RPMI8226 (cell line): ENCODE measurements at regions not wholly inside any gene's neighbourhood (a gene's known extent, or its start where the extent isn't known, plus 50 kb on each side); places are given as distances from the start of the nearest gene placed in this dataset.
"Not testable (repeated sequence)": the region's sequence is repeated elsewhere in the genome, so short reads cannot be mapped to it uniquely, and the experiment has no call there.

ENCODE experiments used
- DNase-seq: peaks from one replicate; pipeline ENCODE4 v3.0.0-alpha.2; 2015

- no peak for DNase-seq
Measured at GRCh38 chrX:118216087-118216486, 99.5 kb upstream of the KLHL13 start.

GRCh38 chrX:118216509-118216908 lies 99.9 kb upstream of the KLHL13 start:
- peak; percentile 48 for DNase-seq

DNA sequence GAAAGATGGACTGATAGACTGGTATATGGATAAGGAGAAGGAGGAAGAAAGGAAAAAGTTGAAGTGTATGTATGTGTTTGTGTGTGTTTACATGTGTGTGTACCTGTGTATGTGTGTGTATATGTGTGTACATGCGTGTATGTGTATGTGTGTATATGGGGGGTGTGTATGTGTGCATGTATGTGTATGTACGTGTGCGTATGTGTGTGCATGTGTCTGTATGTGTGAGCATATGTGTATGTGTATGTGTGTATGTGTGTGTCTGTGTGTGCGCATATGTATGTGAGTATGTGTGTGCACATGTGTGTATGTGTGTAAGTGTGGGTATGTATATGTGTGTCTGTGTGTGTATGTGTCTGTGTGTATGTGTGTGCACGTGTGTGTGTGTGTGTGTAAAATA lies 101.5 kb upstream of the KLHL13 start:
- no peak for DNase-seq

- no peak for DNase-seq
Measured at GRCh38 chrX:118218940-118219339, 102.3 kb upstream of the KLHL13 start.

DNA sequence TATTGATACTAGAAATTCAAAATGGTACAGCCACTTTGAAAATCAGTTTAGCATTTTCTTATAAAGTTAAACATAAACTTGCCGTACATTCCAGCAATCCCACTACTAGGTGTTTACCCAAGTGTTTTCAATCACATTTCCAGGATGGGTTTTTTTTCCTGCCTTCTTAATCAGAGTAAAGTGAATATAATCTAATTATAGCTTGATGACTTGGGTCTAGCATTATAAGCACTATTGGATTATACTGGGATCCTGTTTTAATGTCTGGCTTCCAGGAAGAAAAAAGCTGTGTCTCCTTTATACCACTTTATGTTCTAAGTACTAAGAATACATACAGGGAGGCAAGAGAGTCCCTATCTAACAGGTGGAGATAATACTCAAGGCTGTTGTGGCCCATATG lies 103.3 kb upstream of the KLHL13 start:
- no peak for DNase-seq

- DNase-seq: no peak
Measured at GRCh38 chrX:118220509-118220908, 103.9 kb upstream of the KLHL13 start.

DNA sequence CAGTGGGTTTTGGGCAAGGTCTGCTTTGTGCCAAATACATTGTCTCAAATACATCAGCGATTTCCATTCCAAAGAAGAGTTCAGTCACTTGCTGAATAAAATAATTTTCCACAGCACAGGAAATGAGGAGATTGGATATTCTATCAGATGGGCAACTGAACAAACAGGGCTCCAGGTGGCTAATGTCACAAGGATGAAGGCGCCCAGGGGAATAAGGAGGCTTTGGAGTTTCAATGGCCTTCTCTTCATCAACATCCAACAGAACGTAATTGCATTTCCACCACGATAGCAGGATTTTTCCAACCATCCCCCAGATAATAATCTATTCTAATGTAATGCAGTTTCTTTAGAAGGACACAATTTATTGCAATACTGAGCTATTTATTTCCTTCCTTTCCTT lies 104.7 kb upstream of the KLHL13 start:
- DNase-seq: no peak

GRCh38 chrX:118221733-118222132 lies 105.1 kb upstream of the KLHL13 start:
- no peak for DNase-seq

DNA sequence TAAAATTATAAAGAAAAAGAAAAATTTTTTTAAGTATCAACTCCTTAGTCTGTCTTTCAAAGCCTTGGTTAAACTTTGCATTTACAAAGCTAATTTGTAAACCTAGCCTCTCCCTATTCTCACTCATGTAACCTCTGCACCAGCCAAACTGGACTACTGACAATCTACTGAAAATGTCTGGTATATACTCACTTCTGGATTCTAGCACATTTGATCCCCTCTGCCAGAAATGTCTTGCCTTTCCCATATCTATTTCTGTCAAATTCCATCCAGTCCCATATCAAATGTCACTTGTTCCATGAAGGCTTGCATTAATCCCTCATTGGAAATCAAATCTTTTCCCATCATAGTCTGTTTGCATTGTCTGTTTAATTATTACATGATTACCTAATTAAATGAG lies 105.8 kb upstream of the KLHL13 start:
- DNase-seq: no peak

- peak; percentile 18 for DNase-seq
Measured at GRCh38 chrX:118225711-118226428, 109.3 kb upstream of the KLHL13 start.

DNA sequence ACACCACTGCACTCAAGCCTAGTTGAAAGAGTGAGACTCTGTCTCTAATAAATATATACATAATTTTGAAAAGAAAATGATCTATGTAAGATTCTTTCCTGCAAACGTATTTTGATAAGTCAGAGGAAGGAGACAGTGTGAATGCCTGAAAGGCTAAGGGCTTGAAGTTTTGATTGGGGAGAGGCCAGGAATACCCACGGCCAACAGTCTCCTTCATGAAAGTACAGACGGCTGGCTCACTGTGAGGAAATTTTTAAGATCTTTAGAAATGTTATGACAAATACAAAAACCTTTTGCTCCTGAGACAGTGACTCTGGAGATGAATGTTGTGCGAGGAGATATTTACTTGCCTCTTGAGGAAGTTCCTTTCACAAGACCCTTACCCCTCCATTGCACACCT lies 111.4 kb upstream of the KLHL13 start:
- DNase-seq: no peak

GRCh38 chrX:118228456-118228855 lies 111.8 kb upstream of the KLHL13 start:
- no peak for DNase-seq

DNA sequence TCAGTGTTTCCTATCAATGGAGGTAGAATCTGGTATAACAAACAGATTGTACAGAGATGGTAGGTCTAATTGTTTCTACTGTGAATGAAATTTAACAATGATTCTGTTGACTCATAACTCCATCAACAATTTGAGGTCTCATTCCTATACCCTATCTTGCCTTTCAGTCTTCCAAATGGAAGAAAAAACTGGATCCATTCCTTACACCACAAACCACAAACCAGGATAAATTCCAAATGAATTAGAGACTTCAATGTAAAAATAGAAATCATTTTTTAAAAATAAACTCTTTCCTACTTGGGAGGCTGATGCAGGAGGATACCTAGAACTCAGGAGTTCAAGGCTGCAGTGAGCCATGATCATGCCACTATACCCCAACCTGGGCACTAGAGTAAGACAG lies 114.4 kb upstream of the WDR44 start:
- no peak for DNase-seq

GRCh38 chrX:118239178-118239870 lies 106.6 kb upstream of the WDR44 start:
- DNase-seq: no peak

GRCh38 chrX:118239913-118240698 lies 105.8 kb upstream of the WDR44 start:
- no peak for DNase-seq

GRCh38 chrX:118246961-118247360 lies 98.9 kb upstream of the WDR44 start:
- DNase-seq: not testable (repeated sequence)

GRCh38 chrX:118249146-118249545 lies 96.8 kb upstream of the WDR44 start:
- DNase-seq: no peak

GRCh38 chrX:118250445-118250844 lies 95.5 kb upstream of the WDR44 start:
- DNase-seq: no peak

DNA sequence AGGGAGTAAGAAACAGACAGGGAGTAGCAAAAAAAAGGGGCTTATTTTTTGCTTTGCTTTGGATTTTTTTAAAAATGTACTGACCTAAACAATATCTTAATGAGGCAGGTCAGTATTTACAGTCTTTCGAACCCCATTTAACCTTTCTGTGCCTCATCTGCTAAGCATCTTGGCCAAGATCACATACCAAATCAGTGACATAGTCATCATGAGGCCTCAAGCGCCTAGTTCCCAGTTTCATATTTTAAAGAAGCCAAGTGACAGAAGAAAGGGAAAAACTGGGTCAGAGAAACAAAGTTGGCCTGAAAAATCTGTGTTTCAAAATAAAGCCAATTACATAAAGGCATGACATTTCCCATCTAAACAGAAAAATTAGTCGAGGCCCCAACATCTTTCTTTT lies 94.6 kb upstream of the WDR44 start:
- DNase-seq: no peak

DNA sequence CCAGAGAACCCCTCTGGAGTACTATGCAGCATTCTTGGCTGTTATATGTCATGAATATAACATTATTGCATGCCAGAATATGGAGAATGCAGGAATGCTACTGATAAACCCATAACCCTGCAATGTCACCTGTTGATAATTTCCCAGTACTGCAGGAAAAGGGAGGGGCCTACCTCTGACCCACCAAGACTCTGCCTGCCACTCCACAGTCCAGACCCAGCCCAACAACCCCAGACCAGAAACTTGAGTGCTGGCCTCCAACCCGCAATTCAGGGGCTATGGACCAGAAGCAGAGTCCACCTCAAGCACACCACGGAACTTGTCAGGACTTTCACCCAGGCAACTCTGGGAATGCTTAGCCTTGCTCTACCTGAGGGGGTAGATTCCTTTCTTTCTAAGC lies 92.9 kb upstream of the WDR44 start:
- DNase-seq: no peak

GRCh38 chrX:118254611-118255010 lies 91.3 kb upstream of the WDR44 start:
- peak; percentile 51 for DNase-seq

GRCh38 chrX:118255921-118256320 lies 90.0 kb upstream of the WDR44 start:
- DNase-seq: no peak

GRCh38 chrX:118257781-118258180 lies 88.1 kb upstream of the WDR44 start:
- DNase-seq: no peak

DNA sequence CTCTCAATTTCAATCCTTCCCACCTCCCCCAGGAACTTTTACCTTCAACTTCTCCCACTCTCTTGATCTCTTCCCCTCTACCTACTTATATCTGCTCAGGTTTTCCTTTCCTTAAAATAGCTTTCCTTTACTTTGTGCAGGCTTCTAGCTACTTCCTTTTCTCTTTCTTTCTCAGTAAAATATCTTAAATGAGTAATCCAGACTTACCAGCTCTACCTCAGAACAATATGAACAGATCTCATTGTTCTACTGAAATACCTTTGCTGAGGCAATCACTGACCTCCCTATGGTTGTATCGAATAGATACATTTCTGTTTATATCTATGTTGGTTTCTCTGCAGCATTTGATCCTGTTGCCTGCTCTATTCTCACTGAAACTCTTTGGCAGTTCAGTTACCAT lies 86.7 kb upstream of the WDR44 start:
- no peak for DNase-seq
